Activated CD8-positive, alpha-beta memory T cell treated with anti-CD3 and anti-CD28 coated beads for 24 hours (primary cell): ENCODE measurements at regions not wholly inside any gene's neighbourhood (a gene's known extent, or its start where the extent isn't known, plus 50 kb on each side); places are given as distances from the start of the nearest gene placed in this dataset.
"Not testable (repeated sequence)": the region's sequence is repeated elsewhere in the genome, so short reads cannot be mapped to it uniquely, and the experiment has no call there.

Source experiments
- DNase-seq: peaks from one replicate; pipeline ENCODE4 v3.0.0-alpha.2; 2020

DNA sequence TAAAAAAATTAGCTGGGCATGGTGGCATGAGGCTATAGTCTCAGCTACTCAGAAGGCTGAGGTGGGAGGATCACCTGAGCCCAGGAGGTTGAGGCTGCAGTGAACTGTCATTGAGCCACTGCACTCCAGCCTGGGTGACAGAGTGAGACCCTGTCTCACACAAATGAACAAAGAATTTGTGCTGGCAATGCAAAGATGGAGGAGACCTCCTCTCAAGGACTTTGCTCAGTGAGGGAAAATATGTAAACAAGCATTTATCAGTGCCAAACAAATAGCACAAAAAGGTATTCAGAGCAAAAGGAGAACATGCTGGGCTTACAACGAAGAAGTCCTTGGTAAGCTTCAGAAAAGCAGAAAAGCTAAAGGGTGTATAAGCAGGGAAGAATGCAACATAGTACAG lies 113.1 kb upstream of the UMPS start:
- DNase-seq = no peak

DNA sequence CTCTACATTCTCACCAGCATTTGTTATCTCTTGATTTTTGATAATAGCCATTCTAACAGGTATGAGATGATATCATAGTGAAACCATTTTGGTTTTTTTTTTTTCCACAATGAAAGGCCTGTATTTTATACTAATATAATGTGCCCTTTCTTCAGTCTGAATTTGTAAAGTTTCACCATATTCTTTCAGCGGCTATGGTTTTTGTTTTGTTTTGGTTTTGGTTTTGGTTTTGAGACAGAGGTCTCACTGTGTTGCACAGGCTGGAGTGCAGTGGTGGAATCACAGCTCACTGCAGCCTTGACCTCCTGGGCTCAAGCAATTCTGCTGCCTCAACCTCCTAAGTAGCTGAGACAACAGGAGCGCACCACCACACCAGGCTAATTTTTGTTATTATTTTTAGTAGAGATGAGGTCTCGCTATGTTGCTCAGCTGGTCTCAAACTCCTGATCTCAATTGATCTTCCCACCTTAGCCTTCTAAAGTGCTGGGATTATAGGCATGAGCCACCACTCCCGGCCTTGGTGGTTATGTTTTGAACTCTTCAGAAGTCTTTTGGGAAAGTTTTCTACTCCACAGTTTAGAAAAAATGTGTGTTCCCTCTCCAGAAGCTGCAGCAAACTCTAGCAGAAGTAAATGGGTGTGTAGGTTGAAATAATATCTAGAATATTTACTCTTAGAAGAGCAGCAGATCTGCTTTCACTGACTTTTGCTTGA lies 110.2 kb upstream of the UMPS start:
- DNase-seq = no peak

DNA sequence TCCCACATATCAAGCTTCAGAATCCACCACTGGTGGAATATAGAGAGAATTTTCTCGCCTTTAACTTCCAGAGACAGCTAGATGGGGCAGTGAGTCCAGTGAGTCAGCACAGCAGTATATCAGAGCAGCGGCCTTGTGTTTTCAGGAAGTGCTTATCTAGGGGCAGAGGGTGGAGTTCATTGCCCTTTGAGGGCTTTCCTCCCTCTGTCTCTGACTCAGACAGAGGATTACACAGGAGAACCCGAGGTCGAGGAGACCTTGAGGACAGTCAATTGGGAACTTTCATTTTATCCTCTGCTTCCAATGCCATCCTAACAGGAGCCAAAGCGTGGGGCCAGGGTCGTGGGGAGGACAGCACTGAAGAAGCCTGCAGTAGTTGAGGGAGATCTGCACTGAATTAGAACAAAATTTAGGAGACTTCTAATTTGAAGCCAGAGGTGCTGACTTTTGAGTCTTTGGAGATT lies 109.6 kb upstream of the UMPS start:
- no peak for DNase-seq

DNA sequence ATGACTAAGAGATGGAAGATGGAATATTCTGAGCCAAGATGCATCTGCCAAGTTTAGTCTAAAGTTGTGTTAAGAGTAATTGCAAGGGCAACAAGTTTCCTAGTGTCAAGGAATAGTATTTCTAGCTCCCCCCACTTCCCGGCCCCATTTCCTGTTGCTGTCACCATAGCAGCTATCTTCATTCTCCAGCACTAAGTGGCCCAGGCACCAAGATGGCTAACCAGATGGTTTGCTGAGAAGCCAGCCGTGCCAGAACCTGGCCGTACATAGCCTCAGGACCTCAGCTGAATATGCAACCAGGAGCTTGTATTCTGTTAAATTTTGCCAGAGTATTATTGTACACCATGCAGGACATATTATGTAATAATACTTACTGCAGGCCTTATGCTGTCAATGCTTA lies 108.8 kb upstream of the UMPS start:
- DNase-seq = no peak

DNA sequence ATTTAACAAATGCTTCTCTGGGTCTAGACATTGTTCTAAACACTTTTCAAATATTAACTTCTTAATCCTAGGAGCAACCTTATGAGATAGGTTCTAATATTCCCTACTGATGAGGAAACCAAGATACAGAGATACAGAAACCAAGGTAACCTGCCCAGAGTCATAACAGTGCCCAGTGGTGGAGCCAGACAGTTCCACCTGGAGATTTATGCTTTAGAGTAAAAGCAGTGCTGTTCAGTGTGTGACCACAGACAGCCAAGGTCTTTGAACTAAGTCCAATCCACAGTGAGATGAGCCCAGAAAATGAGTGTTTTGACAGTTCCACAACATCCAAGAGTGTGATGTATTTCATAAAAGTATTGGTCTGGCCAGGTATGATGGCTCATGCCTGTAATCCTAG lies 105.2 kb upstream of the UMPS start:
- no peak for DNase-seq

DNA sequence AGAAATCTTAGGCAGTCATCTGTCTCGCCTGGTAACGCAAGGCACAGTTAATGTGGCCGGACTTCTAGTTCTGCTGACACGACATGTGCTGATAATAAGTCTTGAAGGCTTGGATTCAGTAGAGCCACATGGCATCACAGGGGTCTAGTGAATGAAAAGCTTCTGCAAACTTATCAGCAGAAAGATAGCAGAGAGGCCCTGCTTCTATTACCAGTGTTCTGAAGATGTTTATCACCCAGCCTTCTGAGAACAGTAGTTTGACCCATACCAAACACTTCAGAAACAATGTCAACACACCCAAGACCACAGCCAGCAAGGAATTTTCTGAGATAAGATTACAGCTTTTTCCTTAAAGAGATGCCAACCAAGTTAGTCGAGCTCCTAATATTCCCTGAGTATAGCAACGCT lies 102.7 kb upstream of the UMPS start:
- no peak for DNase-seq

DNA sequence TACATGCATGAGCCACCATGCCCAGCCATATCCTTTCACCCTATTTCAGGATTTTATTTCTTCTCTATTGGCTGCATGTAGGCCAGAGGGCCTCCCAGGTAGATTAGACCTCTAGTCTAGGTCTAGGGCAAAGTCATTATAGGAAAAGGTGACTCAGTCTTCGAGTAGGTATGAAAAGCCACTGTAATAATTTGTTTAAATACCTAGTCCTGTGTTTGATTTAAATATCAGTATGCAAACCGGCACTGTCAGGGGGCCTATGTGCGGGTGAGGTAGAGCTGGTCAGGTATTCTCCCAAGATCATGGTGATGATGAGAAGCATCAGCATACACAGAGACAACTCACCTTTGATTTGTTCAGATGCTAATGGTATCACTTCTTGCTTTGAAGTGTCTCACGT lies 101.4 kb upstream of the UMPS start:
- no peak for DNase-seq

DNA sequence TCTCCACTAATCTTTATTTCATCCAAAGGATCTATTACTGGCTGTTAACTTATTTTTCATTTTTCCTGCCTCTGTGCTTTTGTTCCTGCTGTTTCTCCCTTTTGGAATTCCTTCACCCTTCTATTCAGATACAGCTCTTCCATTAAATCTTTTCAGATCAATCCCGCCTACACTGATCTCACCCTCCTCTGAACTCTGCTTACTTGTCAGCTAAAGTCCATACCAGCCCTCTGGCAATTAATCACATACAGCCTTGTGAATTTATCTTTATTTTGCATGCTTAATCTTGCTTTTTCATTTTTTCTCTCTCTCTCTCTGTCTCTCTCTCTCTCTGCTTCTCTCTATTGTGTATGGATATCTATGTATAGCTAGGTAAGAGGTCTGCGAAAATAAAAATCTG lies 100.8 kb upstream of the UMPS start:
- DNase-seq = no peak

DNA sequence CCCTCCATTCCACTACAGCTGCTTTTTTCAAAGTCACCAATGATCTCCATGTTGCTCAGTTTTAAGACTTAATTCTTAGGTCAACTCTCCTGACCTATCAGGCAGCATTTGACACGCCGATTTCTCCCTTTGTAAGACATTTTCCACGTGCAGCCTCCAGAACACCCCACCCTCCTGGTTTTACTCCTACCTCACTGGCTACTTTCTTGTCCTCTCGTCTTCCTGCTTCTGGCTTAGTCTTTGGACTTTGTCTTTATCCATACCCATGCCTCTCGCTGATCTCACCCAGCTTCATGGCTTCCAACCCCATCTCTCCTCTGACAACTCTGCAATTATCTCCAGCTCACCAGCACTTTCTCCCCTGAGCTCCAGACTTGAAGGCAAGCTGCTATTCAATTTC lies 99.3 kb upstream of the UMPS start:
- DNase-seq = no peak

DNA sequence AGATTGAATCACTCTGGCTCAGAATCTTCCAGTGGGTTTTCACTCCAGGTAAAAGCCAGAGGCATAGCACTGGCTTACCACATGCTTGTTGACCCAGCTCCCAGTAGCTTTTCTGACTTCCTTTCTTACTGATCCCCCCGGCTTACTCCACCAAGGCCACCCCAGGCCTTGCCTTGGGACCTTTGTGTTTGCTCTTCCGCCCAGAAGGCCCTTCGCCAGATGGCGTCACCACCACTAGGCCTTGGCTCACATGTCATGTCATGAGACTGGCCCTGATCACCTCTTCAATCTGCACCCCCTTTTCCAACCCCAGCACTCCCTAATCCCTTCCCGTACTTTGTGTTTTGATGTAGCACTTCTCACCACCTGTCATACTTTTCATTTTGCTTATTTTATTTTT lies 98.5 kb upstream of the UMPS start:
- no peak for DNase-seq

DNA sequence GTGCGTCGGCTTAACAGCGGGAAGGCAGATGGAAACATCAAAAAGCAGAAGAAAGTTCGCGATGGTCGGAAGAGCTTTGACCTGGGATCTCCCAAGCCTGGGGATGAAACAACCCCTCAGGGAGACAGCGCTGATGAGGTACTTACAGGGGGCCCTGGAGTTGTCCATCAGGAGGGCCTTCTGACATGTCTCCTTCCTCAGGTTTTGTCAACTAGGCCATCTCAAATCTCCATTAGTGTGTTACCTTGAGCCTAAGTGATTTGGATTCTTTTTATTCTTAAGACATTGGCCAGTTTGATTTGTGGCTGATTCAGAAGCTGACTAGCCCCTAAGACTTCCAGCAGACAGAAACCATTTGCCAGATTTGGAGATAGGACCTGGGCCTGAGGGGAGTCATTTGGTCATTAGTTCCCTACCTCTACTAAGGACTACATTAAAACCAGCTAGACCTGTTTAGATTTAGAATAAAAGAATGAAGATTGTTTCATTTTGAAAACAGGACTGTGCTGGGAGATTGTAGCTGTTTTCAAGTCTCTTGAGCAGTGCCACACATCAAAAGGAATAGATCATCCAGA lies 97.6 kb upstream of the UMPS start:
- no peak for DNase-seq

DNA sequence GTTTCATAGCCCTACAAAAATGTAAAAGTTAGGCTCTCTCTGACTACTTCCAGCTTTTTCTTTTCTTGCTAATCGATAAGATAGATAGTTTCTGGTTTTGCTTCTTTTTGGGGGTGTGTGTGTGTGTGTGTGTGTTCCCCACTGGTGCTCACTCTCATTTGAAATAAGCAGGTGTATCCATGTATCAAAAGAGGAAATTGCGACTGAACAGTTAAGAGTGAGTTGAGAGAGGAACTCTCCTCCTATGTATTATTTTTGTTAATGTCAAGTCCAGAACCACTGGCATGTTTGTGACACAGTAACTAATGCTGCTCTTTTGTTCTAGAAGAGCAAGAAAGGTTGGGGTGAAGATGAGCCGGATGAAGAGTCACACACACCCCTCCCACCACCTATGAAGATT lies 96.7 kb upstream of the UMPS start:
- no peak for DNase-seq

DNA sequence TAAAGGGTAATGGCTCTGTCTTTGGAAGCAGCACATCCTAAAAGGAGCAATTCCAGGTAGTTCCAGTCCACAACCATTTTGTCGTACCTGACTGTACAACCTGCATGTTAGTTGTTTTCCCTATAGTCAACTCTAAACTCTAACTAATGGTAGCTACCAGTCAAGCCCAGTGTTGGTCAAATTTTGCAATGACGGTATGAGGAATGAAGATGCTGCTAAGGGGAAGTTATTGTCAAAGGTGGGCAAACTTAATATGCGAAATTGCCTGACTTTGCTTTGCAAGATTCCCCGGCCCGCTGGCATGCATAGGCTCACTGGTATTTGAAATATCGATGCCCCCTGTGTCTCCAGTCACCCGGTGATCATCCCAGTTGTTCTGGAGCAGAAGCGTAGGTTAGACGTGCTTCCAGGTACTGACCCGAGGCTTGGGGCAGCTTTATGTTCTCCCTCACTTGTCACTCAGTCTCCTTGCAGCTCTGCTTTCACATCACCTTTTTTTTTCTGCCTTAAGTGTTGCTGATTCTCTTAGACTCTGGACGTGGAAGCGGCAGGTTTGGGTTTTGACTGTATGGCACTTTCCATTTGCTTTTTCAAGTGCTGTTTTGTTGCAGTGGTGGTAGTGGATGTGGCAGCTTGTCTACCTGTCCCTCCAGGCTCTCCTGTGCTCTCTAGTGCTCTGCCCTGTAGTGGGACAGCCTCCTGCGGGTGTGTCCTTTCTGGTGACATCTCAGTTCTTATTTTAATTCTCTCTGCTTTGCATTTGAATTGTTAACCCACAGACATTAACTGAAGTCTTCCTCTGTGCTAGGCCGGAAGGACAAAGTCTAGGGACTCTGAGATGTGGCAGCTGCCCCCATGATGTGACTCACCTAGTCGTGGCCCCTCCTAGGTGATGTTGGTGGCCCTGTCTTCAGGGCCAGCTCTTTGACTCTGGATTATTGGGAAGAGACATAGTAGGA lies 95.8 kb upstream of the UMPS start:
- no peak for DNase-seq

DNA sequence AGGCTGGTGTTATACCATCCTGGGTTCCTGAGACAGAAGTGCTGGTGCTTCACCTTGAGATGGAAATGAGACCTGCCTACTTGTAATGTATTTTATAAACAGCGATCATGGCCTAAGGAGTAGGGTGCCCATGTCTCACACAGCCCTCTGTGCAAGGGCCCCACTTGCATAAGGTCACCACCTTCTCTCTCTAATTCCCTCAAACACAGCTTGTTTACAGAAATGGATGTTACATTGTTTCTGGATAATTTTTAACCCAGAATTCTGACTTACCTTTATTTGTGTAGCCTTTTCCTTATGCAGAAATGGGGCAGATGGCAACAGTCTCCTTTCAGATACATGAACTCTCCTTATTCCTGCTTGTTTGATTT lies 95.1 kb upstream of the UMPS start:
- no peak for DNase-seq

DNA sequence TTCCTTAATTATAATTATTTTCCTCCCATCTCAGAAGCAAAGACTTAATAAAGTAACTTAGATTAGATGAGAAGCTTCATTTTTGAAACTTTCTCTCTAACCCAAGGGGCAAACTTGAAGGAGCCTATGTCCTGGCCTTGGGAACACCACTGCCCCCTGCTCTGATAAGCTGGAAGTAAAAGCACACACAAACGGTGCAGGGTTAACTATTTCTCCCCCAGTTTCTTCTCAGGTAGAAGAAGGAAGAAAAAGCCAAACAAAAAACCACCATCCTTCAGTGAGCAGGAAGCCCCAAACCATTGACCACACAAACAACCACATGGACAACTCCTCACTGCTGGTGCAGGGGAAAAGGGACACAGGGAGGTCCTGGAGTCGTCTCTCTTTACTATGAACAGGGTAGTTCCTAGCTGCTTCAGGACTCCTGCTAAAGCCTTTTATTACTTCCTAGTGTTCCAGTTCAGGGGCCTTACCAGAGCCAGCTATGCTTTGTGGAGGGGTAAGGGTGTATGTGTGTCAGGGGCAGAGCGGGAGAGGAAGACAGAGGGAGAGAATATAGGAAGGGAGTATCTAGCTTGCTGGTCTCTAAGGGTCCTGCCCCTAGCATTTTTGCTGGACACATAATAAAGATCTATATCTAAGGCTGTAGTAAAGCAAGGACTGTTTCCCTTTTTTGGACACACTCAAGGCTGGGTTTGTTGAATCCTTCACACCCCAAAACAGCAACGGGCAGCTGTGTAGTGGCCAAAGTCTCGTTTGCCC lies 94.0 kb upstream of the UMPS start:
- no peak for DNase-seq

DNA sequence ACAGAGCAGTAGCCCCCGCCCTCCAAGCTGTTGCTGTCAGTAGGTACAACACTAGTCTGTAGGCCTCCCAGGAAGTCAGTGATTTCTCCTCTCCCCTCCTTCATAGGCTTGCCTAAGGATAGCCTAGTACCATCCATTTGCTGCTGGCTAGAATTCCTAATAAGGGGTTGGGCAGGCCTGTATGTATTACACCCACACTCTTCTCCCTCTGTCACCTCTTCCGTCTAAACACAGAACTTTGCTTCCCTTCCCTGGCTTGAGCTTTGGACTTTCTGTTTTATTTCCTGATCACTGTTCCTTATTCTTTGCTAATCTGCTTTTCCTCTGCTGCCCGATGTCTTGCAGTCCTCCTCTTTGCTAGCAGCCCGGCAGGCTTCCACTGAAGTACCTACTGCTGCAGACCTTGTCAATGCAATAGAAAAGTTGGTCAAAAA lies 93.4 kb upstream of the UMPS start:
- no peak for DNase-seq

DNA sequence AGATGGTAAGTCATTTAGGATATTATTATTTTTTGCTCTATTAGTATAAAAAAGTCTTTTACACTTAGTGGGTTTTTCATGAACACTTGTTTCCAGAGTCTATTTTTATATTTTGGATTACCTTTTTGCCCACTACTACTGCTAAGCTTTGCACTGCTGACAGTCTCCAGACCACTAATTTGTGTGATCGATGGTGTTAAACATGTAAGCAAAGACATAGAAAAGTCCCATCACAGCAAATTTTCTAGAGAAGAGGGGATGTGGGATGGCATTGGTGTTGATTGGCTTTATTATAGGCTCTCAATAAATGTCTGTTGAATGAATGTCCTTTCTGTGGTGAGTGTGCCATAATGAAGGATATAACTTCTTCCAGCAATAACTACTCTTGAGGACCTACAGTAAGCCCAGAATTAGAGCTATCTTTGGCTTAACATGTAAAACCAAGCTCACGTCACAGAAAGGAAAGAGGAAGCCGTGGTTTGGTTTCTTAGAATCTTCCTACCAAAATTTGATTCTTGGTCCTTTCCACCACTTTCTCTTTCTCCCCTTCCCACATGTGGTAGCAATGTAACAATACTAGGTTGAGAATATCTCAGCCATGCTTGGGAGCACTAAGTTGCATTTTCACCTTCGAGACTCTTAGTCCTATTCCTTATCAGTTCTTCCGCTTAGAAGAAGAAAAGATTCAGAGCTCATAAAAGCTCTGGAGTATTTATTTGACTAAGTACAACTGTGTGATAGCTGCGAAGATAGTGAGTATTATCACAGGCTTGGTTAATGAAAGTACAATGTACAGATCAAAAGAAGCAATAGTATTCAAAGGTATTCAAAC lies 90.6 kb upstream of the UMPS start:
- no peak for DNase-seq

DNA sequence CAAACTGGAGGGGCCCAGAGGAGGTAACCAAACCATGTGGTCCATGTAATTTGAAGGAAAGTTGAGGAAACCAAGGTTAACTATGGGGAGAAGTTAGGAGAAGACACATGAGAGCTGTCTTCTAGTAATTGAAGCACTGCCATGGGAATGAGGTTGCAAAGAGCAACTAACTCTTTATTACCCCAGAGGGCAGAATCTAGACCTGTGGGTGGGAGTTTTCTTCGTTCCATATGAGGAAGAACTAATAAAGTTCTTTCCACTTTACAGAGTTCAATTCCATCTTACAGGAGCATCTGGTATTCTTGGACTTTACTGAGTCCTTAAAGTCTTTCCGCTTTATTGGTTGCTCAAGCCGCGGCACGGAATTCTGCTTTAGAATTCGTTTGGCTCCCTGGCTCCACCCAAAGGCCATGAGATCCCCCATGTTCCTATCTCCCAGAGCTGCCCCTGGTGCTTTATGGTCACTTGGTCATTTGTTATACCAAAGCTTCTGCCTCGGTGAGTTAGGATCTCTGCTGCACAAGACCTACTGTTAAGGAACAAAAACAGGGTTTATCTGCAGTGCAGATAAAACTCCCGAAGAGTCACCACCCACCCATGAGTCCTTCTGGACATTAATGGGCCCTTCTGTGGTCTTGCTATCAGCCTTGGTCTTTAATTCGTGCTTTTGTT lies 89.5 kb upstream of the UMPS start:
- DNase-seq = no peak

DNA sequence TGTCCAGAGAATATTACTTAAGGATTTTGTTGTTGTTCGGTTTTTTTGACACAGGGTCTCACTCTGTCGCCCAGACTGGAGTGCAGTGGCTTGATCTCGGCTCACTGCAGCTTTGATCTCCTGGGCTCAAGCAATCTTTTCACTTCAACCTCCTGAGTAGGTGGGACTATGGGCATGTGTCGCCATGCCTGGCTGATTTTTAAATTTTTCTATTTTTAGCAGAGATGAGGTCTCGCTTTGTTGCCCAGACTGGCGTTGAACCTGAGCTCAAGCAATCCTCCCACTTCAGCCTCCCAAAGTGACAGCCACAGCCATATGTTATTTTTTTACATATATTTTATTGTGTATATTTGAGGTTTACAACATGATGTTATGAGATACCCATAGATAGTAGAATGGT lies 86.8 kb upstream of the UMPS start:
- DNase-seq = no peak

DNA sequence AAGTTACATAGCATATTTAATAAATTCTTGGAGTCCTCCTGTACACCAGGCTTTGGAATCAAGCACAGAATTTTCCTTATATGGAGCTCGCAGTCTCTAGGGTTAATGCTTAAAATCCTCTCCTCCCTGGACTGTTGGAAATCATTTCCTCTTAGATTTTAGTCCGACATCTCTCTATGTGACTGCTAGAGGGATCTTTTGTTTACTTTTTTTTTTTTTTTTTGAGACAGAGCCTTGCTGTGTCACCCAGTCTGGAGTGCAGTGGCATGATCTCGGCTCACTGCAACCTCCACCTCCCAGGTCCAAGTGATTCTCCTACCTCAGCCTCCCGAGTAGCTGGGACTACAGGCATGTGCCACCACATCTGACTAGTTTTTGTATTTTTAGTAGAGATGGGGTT lies 84.1 kb upstream of the UMPS start:
- not testable (repeated sequence) for DNase-seq

DNA sequence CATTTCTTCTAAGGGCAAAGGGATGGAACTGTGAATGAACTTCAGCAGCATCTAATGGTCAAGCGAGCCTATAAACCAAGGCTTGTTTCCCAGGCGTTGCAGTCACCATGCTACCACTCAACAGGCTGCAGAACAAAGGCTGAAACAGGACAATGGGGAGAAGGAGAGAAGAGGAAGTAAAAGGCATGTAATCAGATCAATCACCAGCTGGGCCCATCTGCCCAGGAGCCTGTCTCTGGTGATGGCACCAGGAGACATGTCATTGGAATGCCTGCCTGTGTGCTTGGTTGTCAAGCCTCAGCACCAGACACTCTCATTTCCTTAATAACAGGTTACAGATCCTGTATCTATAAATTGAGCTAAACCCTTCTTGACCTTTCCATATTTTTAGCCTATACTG lies 81.7 kb upstream of the UMPS start:
- DNase-seq = no peak

DNA sequence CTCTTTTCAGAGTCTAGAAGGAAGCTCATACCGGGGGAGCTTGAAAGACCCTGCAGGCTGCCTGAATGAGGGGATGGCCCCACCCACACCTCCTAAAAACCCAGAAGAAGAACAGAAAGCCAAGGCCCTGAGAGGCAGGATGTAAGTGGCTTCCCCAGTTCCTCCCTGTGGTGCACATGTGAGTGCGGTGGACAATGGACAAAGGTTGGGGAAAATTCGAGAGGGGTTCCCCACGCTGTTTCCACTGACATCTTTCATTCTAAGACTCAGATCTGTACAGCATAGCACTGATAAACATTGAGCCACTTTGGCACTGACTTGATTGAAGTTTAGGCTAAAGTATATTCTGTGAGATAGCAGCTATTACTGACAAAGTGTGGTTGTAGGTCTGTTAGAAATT lies 79.5 kb upstream of the UMPS start:
- no peak for DNase-seq
